GM23338 (cell line): ENCODE measurements at regions not wholly inside any gene's neighbourhood (a gene's known extent, or its start where the extent isn't known, plus 50 kb on each side); places are given as distances from the start of the nearest gene placed in this dataset.

ENCODE experiments used
- CREB1 ChIP-seq: fragments of 250-450 bp; sonication (Bioruptor Pico); IDR thresholded peaks from 2 replicates; pipeline ENCODE4 v1.5.0; 2020; ENCODE audit warnings: low read depth, mild to moderate bottlenecking, moderate library complexity
- CTCF ChIP-seq, 2 experiments: fragments of 200-600 bp in 1 of 2; sonication (generic) in 1 of 2; conservative IDR thresholded peaks; 2 replicates each; pipeline versions ENCODE4 v1.5.1 to v1.6.1; 2016 to 2017; ENCODE audit warnings: antibody characterized with exemption in 2 of 2, low read depth in 2 of 2, mild to moderate bottlenecking in 2 of 2, moderate library complexity in 1 of 2
- ETS1 ChIP-seq: IDR thresholded peaks from 2 replicates; pipeline ENCODE4 v1.6.1; 2016; ENCODE audit warnings: antibody characterized with exemption
- EZH2 ChIP-seq: fragments of 200-600 bp; sonication (generic); IDR thresholded peaks from one replicate; pipeline ENCODE4 v1.8.0; 2017; ENCODE audit warnings: antibody characterized with exemption, mild to moderate bottlenecking, low read depth; ENCODE audit not compliant: unreplicated experiment
- EZH2phosphoT487 ChIP-seq: fragments of 200-600 bp; sonication (generic); IDR thresholded peaks from one replicate; pipeline ENCODE4 v1.8.1; 2018; ENCODE audit warnings: antibody characterized with exemption; ENCODE audit not compliant: unreplicated experiment
- JUNB ChIP-seq: IDR thresholded peaks from one replicate; pipeline ENCODE4 v1.6.1; 2016; ENCODE audit warnings: antibody characterized with exemption; ENCODE audit not compliant: unreplicated experiment
- NANOG ChIP-seq: IDR thresholded peaks from 2 replicates; pipeline ENCODE4 v1.6.1; 2016; ENCODE audit warnings: antibody characterized with exemption, borderline replicate concordance
- POLR2AphosphoS5 ChIP-seq: IDR thresholded peaks from 2 replicates; pipeline ENCODE4 v1.6.1; 2016; ENCODE audit warnings: antibody characterized with exemption, low read depth
- REST ChIP-seq: IDR thresholded peaks from one replicate; pipeline ENCODE4 v1.6.1; 2018; ENCODE audit warnings: antibody characterized with exemption; ENCODE audit not compliant: unreplicated experiment
- STAT1 ChIP-seq: IDR thresholded peaks from one replicate; pipeline ENCODE4 v1.6.1; 2016; ENCODE audit warnings: antibody characterized with exemption; ENCODE audit not compliant: unreplicated experiment
- ZNF114 ChIP-seq: fragments of 250-450 bp; sonication (Bioruptor Pico); IDR thresholded peaks from 2 replicates; pipeline ENCODE4 v1.5.0; 2020; ENCODE audit warnings: mild to moderate bottlenecking, moderate library complexity
- ZNF331 ChIP-seq: fragments of 250-450 bp; sonication (Bioruptor Pico); IDR thresholded peaks from 2 replicates; pipeline ENCODE4 v1.5.0; 2020; ENCODE audit warnings: low read depth, mild to moderate bottlenecking, moderate library complexity
- ZNF462 ChIP-seq: fragments of 250-450 bp; sonication (Bioruptor Pico); IDR thresholded peaks from 2 replicates; pipeline ENCODE4 v1.5.0; 2020; ENCODE audit warnings: mild to moderate bottlenecking, moderate library complexity

- no peak for TF ChIP-seq JUNB
- TF ChIP-seq CTCF (conservative IDR thresholded peaks at IDR 0.05; ENCODE audit: low read depth in 2 of 2): no peak
- no peak for TF ChIP-seq ETS1
- no peak for TF ChIP-seq ZNF114 (CRISPR knock-in tag)
- no peak for TF ChIP-seq POLR2AphosphoS5
- TF ChIP-seq REST: no peak
- TF ChIP-seq EZH2: no peak
- no peak for TF ChIP-seq ZNF331
- no peak for TF ChIP-seq STAT1
- TF ChIP-seq EZH2phosphoT487: no peak
- no peak for TF ChIP-seq CREB1
- TF ChIP-seq NANOG: no peak
- TF ChIP-seq ZNF462 (CRISPR knock-in tag): no peak
These were observed 347.6 kb upstream of the SULF2 start for GRCh38 chr20:48132834-48133233.
